HEK293 (cell line): ENCODE measurements at regions not wholly inside any gene's neighbourhood (a gene's known extent, or its start where the extent isn't known, plus 50 kb on each side); places are given as distances from the start of the nearest gene placed in this dataset.

Experiments
- CTCF ChIA-PET: fragments of 350-600 bp; formaldehyde crosslinking; extraction: SDS; loops from one replicate; lab custom pipeline; 2021; ENCODE audit warnings: antibody characterized with exemption; lab: Yijun Ruan, JAX
- POLR2A ChIA-PET: fragments of 300-600 bp; formaldehyde crosslinking; extraction: SDS; loops from one replicate; lab custom pipeline; 2020; ENCODE audit warnings: antibody characterized with exemption, inconsistent platforms; lab: Yijun Ruan, JAX
- H3K27ac ChIP-seq: fragments of 200-500 bp; sonication (Bioruptor generic); 2 replicates; pipeline ENCODE4 v1.5.1; 2014; ENCODE audit warnings: low read depth, low read length, control low read depth, inconsistent platforms; ENCODE audit errors: extremely low read depth
- H3K36me3 ChIP-seq, 2 experiments: fragments of 200-500 bp in 1 of 2; sonication (Bioruptor generic) in 1 of 2; 1 replicate in 1 of 2; 2 replicates in 1 of 2; pipeline ENCODE4 v1.5.1; 2014 to 2017; ENCODE audit warnings: inconsistent platforms in 2 of 2, low read length in 2 of 2; ENCODE audit not compliant: control insufficient read depth in 2 of 2, insufficient read depth in 1 of 2
- H3K4me1 ChIP-seq: fragments of 200-500 bp; sonication (Bioruptor generic); 2 replicates; pipeline ENCODE4 v1.5.1; 2014; ENCODE audit warnings: mild to moderate bottlenecking, low read length, inconsistent platforms; ENCODE audit not compliant: control insufficient read depth, insufficient read depth
- H3K4me3 ChIP-seq: 2 replicates; pipeline ENCODE4 v1.5.1; 2011; ENCODE audit warnings: low read depth, mild to moderate bottlenecking, control low read depth, low read length, moderate library complexity
- H3K9me3 ChIP-seq: fragments of 200-500 bp; sonication (Bioruptor generic); 2 replicates; pipeline ENCODE4 v1.5.1; 2014; ENCODE audit warnings: low read depth, low read length, inconsistent platforms; ENCODE audit not compliant: control insufficient read depth, insufficient read depth
- HOXA7 ChIP-seq: sonication (generic); formaldehyde crosslinking; IDR thresholded peaks from 2 replicates; pipeline ENCODE4 v1.8.1; 2022; ENCODE audit warnings: missing genetic modification reagents, borderline replicate concordance
- IKZF3 ChIP-seq: fragments of 450-650 bp; IDR thresholded peaks from 2 replicates; pipeline ENCODE4 v1.5.0; 2018; ENCODE audit warnings: missing biosample characterization, mild to moderate bottlenecking, missing genetic modification characterization, moderate library complexity
- PRDM2 ChIP-seq: fragments of 450-650 bp; formaldehyde crosslinking; IDR thresholded peaks from 2 replicates; pipeline ENCODE4 v1.5.1; 2016; ENCODE audit warnings: missing biosample characterization, missing genetic modification characterization, borderline replicate concordance
- PRDM6 ChIP-seq: fragments of 450-650 bp; formaldehyde crosslinking; IDR thresholded peaks from 2 replicates; pipeline ENCODE4 v1.5.1; 2017; ENCODE audit warnings: missing biosample characterization, missing genetic modification characterization
- TRIM28 ChIP-seq: IDR thresholded peaks from 2 replicates; pipeline ENCODE4 v1.6.1; 2011; ENCODE audit warnings: low read length, control low read depth, borderline replicate concordance
- ZBTB48 ChIP-seq: fragments of 450-650 bp; formaldehyde crosslinking; IDR thresholded peaks from 2 replicates; pipeline ENCODE4 v1.5.1; 2016; ENCODE audit warnings: missing biosample characterization, missing genetic modification characterization
- ZNF157 ChIP-seq: fragments of 450-650 bp; formaldehyde crosslinking; IDR thresholded peaks from 2 replicates; pipeline ENCODE4 v1.5.1; 2016; ENCODE audit warnings: missing biosample characterization, missing genetic modification characterization
- ZNF184 ChIP-seq: fragments of 450-650 bp; IDR thresholded peaks from 2 replicates; pipeline ENCODE4 v1.5.1; 2018; ENCODE audit warnings: missing biosample characterization, mild to moderate bottlenecking, missing genetic modification characterization
- ZNF202 ChIP-seq: fragments of 450-650 bp; formaldehyde crosslinking; IDR thresholded peaks from 2 replicates; pipeline ENCODE4 v1.5.1; 2016; ENCODE audit warnings: missing biosample characterization, missing genetic modification characterization, borderline replicate concordance
- ZNF223 ChIP-seq: fragments of 450-650 bp; formaldehyde crosslinking; IDR thresholded peaks from 2 replicates; pipeline ENCODE4 v1.5.1; 2016; ENCODE audit warnings: missing biosample characterization, missing genetic modification characterization
- ZNF23 ChIP-seq: fragments of 450-650 bp; formaldehyde crosslinking; IDR thresholded peaks from 2 replicates; pipeline ENCODE4 v1.5.1; 2016; ENCODE audit warnings: missing biosample characterization, missing genetic modification characterization, borderline replicate concordance
- ZNF280C ChIP-seq: fragments of 450-650 bp; formaldehyde crosslinking; IDR thresholded peaks from 2 replicates; pipeline ENCODE4 v1.5.1; 2016; ENCODE audit warnings: missing biosample characterization, missing genetic modification characterization
- ZNF354C ChIP-seq: fragments of 450-650 bp; formaldehyde crosslinking; IDR thresholded peaks from 2 replicates; pipeline ENCODE4 v1.5.1; 2016; ENCODE audit warnings: missing biosample characterization, missing genetic modification characterization, low read depth, borderline replicate concordance
- ZNF366 ChIP-seq: fragments of 450-650 bp; formaldehyde crosslinking; conservative IDR thresholded peaks from 2 replicates; pipeline ENCODE4 v1.5.1; 2016; ENCODE audit warnings: missing biosample characterization, missing genetic modification characterization
- ZNF394 ChIP-seq: fragments of 450-650 bp; formaldehyde crosslinking; IDR thresholded peaks from 2 replicates; pipeline ENCODE4 v1.5.1; 2016; ENCODE audit warnings: missing biosample characterization, missing genetic modification characterization, mild to moderate bottlenecking, moderate library complexity, borderline replicate concordance
- ZNF600 ChIP-seq: fragments of 450-650 bp; formaldehyde crosslinking; IDR thresholded peaks from 2 replicates; pipeline ENCODE4 v1.5.1; 2016; ENCODE audit warnings: missing biosample characterization, missing genetic modification characterization
- ZNF623 ChIP-seq: fragments of 450-650 bp; formaldehyde crosslinking; IDR thresholded peaks from 2 replicates; pipeline ENCODE4 v1.5.1; 2016; ENCODE audit warnings: missing biosample characterization, missing genetic modification characterization
- ZNF670 ChIP-seq: fragments of 450-650 bp; formaldehyde crosslinking; IDR thresholded peaks from 2 replicates; pipeline ENCODE4 v1.5.1; 2016; ENCODE audit warnings: missing biosample characterization, missing genetic modification characterization, low read depth
- ZSCAN4 ChIP-seq: fragments of 450-650 bp; formaldehyde crosslinking; IDR thresholded peaks from 2 replicates; pipeline ENCODE4 v1.5.1; 2017; ENCODE audit warnings: missing biosample characterization, missing genetic modification characterization
- ZXDB ChIP-seq: fragments of 450-650 bp; formaldehyde crosslinking; IDR thresholded peaks from 2 replicates; pipeline ENCODE4 v1.5.1; 2016; ENCODE audit warnings: missing biosample characterization, missing genetic modification characterization

GRCh38 chr22:22047266-22047665 lies 64.7 kb upstream of the TOP3B start (continued):
- no peak for TF ChIP-seq ZSCAN4
- no peak for TF ChIP-seq ZNF366 (tag by site-specific recombination)
- no peak for TF ChIP-seq ZBTB48
- TF ChIP-seq TRIM28: no peak
- no peak for TF ChIP-seq PRDM6
- no peak for TF ChIP-seq ZXDB (tag by site-specific recombination)
- TF ChIP-seq ZNF280C (tag by site-specific recombination): no peak
- TF ChIP-seq ZNF354C: no peak

GRCh38 chr22:22046370-22046769 lies 63.8 kb upstream of the TOP3B start:
- H3K27ac ChIP-seq: no peak overlapping the region
- H3K4me3 ChIP-seq: no peak overlapping the region
- no peak for TF ChIP-seq ZNF202 (tag by site-specific recombination)
- TF ChIP-seq ZNF184 (tag by site-specific recombination): no peak
- TF ChIP-seq ZNF157 (tag by site-specific recombination): no peak
- TF ChIP-seq ZNF623 (tag by site-specific recombination): no peak
- TF ChIP-seq ZNF670 (tag by site-specific recombination): no peak
- TF ChIP-seq HOXA7: no peak
- TF ChIP-seq ZNF600: no peak
- no peak for TF ChIP-seq PRDM2 (tag by site-specific recombination)
- TF ChIP-seq IKZF3 (tag by site-specific recombination): no peak
- TF ChIP-seq TRIM28: no peak
- TF ChIP-seq ZNF394 (tag by site-specific recombination): no peak
- TF ChIP-seq ZNF23 (tag by site-specific recombination): no peak
- TF ChIP-seq ZNF223 (tag by site-specific recombination): no peak
- TF ChIP-seq, all 188 proteins: peak for 0
- ChIA-PET CTCF (interaction anchor here (0.6 to 1.6 kb wide), 2 partner anchors 11 to 94 kb away, joined by 3 to 4 read pairs; partner anchors contain the start of gene PPM1F), POLR2A (no interaction called here)
- H3K9me3 ChIP-seq: no peaks in the 10 kb centered on the region
- no peaks in the 10 kb centered on the region for H3K36me3 ChIP-seq
- no peaks in the 10 kb centered on the region for H3K4me1 ChIP-seq
